Endothelial cell of hepatic sinusoid (primary cell): ENCODE measurements at regions not wholly inside any gene's neighbourhood (a gene's known extent, or its start where the extent isn't known, plus 50 kb on each side); places are given as distances from the start of the nearest gene placed in this dataset.
"Not testable (repeated sequence)": the region's sequence is repeated elsewhere in the genome, so short reads cannot be mapped to it uniquely, and the experiment has no call there.

Source experiments
- in situ Hi-C: cut with HindIII; loops from 2 replicates; pipeline ENCODE4 v1.10.0; 2017; ENCODE audit warnings: low sequenced_read_pairs

DNA sequence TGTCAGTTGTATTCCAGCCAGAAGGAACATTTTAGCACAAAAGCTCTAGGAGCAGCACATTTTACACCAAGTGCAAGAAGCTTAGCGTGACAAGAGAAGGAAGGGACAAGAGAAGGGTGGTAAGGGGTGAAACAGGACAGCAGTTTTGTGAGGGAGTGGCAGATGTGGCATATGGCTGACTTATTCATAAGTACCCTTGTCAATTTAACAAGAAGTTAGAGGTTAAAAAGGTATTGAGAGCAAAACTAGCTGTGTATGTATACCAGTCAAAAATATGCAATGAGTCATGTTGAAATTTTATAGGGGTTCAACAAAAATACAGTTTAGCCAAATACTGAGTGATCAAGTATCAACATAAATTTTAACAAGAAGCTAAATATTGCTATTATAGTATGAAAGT is 561.5 kb upstream of the POT1 start:
- in situ Hi-C loops: no loop called here

DNA sequence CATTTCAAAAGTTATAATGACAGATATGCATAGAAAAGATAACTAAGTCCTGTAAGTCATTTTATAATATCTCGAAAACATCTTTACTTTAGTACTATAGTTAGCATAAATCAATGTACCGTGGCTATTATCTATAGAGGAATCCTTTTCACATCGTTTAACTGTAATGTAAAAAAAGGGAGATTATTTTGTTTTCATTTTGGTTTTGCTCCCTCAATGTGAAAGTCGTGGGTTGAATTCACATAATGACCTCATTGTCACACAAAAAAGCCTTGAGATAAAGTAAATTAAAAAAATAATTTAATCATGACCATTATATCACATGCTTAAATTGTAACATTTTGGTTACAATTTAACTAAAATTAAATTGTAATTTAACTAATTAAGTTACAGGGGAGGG is 560.5 kb upstream of the POT1 start:
- in situ Hi-C loops: no loop called here

DNA sequence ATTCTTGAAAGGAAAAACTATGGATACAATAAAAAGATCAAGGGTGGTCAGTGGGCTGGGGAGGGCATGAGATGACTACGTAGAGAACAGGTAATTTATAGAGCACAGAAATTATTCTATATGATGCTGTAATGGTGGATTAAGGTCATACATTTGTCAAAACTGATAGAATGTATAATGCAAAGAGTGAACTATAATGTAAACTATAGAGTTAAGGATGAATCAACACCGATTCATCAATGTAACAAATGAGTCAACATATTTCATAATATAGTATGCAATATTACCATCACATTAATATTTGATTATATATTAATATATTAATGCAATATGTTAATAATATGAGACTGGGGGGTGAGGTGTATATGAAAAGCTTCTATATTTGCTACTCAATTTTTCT is 555.6 kb upstream of the POT1 start:
- in situ Hi-C loops: no loop called here

DNA sequence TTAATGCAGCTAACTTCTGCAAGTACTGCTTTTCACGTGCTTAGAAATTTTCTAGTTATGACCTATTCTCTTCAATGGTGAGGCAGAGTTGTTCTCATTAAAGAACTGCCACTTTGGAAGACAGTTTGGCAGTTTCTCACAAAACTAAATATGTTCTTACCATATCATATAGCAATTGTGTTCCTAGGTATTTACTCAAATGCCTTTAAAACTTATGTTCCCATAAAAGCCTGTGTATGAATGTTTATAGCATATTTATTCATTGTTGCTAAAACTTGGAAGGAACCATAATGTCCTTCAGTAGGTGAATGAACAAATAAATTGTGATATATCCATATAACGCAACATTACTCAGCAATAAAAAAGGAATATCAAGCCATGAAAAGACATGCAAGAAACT is 555.1 kb upstream of the POT1 start:
- in situ Hi-C loops: no loop called here

DNA sequence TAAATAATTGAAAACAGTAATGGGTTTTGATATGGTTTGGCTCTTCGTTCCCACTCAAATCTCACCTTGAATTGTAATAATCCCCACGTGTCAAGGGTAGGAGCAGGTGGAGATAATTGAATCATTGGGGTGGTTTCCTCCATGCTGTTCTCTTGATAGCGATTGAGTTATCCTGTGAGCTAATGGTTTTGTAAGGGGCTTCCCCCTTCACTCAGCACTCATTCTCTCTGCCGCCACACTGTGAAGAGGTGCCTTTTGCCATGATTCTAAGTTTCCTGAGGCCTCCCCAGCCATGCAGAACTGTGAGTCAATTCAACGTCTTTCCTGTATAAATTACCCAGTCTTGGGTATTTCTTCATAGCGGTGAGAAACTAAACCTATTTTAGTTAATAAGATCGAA is 551.7 kb upstream of the POT1 start:
- in situ Hi-C loops: no loop called here

DNA sequence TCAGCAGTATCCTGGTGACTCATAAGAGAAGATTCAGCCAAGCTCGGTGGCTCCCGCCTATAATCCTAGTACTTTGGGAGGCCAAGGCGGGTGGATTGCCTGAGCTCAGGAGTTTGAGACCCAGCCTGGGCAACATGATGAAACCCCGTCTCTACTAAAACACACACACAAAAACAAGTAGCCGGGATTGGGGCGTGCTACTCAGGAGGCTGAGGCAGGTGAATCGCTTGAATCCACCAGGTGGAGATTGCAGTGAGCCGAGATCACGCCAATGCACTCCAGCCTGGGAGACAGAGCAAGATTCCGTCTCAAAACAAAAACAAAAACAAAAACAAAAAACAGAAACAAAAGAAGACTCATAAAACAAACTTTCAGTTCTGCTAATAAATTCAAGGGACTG is 551.1 kb upstream of the POT1 start:
- in situ Hi-C loops: no loop called here

DNA sequence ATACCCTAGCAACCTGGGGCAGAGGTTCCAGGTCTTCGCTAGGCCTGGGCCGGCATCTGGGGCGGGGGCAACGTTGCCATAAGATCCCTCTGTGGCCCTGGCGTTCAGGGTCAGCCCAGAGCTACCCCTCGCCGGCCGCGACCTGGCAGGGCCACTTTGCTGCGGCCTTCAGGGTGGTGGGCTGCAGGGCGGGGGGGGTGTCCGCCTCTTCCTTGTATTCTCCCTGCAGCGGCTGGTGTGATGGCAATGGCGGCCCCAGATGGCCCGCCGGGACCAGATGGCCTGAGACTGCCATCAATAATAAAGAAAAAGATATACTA is 539.2 kb upstream of the POT1 start:
- in situ Hi-C loops: no loop called here

DNA sequence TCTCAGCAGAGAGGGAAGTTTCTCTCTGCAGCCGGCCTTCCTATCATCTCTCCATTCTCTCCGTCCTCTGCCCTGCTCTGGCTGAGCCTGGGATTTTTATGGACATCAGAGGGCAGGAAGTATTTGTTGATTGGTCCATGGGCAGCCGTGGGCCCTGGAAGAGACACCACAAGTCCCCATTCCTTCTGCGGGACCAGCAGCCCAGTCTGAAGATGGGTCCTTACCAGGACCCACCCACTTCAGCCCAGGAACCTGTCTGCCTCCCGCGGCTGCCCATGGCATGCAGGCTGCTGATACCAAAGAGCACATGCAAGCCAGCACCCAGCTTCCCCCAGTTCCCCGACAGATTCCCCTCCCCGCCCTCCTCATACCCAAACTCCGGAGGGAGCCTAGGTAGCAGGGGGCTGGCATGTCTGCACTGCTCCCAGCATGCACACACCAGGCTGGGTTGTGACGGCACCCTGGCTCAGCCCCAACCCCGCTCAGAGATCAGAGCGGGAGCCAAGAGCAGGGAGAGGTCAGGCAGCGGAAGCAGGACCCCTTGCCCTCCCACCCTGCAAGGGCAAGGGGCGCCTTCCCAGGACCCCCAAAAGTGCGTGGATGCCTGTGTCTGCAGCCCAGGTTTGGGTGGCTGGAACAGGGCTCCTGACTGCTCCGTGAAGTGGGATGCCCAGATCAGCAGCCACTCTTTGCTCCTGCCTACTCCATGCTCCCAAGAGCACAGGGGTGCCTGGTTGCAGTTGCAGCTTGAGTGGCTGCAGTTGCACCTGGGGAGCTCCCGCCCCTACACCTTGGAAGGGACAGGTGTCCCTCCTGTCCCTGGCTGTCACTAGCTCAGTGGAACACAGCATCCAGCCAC is 538.6 kb upstream of the POT1 start:
- in situ Hi-C loops: no loop called here

DNA sequence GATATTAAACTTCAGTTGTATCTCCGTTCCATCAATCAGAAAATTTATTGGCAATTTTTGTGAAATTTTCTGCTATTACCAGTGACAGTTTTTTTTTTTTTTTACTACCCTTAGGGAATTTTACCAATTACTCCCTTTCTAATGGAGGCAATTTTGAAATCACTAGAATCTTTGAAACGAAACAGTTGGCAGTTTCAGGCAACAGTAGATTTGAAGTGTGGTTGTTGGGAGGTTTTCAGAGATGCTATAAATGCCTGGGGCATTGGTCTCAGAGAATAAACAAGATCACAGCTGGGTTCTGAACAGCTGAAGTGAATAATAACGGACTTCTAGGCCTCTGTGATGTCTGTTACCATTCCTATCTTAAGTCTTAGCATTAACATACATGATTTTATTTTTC is 535.9 kb upstream of the POT1 start:
- in situ Hi-C loops: no loop called here

DNA sequence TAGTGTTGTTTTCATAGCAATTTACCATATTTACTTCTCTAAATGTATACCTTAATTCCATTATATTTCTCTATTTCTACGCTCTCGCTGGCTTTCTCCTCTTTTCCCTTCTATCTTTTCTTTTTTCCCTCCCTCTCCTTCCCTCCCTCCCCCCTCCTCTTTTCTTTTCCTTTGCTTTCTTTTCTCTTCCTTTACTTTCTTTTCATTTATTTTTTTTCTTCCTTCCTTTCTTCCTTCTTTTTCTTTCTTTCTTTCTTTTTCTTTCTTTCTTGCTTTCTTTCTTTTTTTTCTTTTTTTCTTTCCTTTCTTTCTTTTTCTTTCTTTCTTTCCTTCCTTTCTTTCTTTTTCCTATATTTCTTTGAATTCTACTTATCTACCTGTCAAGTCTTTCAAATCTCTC is 533.0 kb upstream of the POT1 start:
- in situ Hi-C loops: no loop called here

DNA sequence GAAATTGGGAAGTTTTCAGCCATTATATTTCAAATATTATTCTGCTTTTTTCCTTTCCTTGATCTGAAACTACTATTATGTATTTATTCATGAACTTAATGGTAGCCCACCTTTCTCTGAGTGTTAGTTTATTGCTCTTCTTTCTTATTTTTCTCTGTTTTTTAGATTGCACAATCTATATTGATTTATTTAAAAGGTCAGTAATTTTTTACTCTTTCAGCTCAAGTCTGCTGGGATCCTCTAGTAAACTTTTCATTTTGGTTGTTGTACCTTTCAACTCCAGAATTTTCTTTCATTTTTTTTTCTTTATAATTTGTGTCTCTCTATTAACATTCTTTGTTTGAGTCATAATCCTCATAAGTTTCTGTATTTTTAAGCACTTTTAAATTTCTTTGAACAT is 529.4 kb upstream of the POT1 start:
- in situ Hi-C loops: no loop called here

DNA sequence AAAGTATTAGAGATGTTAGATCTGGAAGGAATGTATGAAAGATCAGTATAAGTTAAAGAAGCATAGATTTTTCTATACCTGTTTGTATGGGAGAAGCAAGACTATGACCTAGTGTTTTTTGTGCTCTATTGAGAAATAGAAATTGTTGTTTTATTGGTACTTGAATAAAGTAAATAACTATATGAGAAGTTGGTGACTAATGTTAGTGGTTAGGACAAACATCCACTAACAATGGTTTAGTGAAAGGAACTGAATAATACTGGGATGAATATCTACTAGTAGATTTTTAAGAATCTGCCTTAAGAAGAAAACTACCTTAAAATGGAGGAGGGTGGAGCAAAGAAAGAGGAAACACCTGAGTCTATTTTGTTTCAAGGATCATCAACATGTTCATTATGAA is 521.1 kb upstream of the POT1 start:
- in situ Hi-C loops: no loop called here

DNA sequence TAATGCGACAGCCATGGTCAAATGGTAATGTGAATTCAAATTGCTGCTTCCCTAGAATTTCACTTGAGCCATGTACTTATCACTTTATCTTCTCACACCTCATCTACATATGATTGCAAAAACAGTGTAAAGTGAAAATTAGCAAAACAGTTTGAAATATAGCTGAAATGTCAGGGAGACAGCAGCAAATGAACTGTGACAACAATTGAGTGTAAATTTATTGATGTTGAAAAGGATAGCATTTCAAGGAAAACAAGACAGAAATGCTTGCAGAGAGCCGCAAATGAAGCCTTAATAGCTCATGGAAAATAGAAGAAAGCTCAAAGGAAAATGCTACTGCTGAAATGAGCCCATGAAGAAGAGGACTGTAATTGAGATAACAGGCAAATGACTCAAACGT is 516.2 kb upstream of the POT1 start:
- in situ Hi-C loops: no loop called here

DNA sequence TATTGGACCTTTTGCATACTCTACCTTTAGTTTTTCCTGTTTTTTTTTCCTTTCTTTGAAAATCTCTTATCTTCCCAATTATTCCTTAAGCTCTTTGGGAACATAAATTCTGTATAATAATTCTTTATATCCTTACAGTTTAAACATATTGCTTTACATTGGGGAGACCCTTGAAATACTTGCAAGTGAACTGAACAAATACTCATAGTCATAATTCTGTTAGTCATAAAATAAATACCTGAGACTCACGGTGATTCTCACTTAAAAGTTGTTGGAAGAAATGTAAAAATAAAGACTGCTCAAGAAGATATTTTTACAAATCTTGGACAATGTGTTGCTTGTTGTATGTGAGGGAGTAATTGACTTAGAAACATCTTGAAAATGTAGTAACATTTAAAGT is 515.2 kb upstream of the POT1 start:
- in situ Hi-C loops: no loop called here

DNA sequence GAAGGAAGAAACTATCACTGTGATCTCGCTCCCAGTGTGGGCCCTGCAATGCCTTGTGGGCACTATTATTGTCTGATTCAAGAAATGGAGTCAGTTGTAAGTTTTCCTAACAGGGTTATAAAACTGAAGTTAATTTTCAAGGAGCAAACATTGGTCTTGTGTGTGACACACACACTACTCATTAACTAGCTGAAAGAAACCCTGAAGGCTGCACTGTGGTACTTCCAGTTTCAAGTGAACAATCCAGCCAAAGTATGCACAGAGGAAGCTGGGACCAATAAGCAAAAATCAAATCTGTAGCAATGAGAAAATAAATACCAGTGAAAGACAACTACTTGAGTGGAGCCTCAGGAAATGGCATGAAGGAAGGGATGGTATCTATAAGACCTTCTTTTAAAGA is 506.6 kb upstream of the POT1 start:
- in situ Hi-C loops: no loop called here

DNA sequence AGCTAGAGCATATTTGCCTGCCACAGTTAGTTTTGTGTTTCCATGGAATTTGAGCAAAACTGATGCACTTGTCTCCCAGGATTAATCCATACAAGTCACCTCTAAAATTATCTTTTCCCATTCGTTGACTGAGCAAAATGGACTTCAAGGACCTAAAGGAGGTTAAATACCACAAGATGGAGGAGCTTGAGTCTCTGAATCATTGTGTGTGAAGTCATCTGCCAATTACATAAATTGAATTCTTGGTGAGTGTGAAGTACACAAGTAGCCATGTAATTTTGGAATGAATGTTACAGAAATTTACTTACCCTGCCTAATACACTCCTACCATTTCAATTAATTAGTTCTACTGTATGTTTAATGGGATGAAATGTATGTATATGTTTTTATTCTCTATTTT is 501.7 kb upstream of the POT1 start:
- in situ Hi-C loops: no loop called here

DNA sequence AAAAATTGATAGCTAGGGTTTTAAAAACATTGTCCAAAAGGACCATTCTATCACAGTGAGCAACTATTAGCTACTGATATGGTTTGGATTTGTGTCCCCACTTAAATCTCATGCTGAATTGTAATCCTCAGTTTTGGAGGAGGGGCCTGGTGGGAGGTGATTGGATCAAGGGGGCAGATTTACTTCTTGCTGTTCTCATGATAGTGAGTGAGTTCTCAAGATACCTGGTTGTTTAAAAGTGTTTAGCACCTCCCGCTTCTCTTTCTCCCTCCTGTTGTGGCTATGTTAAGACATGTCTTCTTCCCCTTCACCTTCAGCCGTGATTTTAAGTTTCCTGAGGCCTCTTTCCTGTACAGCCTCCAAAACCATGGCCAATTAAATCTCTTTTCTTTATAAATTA is 500.4 kb upstream of the POT1 start:
- in situ Hi-C loops: no loop called here

DNA sequence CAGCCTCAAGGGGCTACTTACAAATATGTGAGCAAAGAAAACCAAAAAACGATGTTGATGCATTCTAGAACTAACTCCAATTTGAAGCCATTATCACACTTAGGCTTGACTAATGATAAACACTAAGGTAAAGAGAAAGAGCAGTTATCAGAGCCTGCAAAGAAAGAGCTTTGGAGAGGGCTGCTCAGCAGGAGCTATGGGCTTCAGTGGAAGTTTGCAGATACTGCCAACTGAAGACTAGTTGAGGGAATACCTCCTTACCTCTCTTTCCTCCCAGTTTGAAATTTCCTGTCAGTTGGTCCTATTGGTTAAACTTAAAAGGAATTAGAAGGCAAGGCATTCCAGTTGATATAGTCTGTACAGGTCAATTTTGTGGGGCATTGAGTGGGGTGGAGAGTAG is 498.1 kb upstream of the POT1 start:
- in situ Hi-C loops: no loop called here

DNA sequence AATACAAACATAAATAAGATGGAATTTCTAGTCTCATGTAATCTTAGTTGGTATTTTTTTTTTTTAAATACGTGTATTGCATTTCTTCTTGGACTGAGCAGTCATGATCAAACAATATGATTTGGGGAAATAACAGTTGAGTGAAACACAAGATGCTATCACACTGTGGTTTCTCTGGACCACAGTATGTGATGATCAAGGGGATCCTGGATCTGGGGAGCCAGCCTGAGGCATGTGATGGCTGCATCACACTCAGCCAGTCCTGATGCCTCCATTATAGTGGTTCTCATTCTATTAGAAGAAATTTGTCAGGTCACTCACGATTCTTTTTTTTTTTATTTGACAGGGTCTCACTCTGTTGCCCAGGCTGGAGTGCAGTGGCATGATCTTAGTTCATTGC is 495.9 kb upstream of the POT1 start:
- in situ Hi-C loops: no loop called here

DNA sequence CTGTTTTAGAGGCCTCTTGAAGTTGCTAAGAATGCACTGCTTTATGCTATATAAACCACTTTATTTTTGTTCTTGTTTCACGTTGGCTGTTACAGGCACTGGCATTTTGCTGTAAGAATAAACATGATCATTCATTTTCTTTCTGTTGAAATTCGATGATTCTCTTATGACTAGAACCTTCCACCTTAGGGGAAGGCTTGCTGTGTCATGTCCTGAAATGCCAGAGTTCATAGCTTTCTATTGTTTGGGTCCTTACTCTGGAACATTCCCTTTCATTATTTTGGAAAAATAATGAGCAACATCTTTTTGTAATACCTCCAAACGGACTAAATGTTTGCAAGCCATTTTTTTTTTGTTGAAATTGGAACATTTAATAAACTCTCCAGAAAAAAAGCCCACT is 495.1 kb upstream of the POT1 start:
- in situ Hi-C loops: no loop called here

DNA sequence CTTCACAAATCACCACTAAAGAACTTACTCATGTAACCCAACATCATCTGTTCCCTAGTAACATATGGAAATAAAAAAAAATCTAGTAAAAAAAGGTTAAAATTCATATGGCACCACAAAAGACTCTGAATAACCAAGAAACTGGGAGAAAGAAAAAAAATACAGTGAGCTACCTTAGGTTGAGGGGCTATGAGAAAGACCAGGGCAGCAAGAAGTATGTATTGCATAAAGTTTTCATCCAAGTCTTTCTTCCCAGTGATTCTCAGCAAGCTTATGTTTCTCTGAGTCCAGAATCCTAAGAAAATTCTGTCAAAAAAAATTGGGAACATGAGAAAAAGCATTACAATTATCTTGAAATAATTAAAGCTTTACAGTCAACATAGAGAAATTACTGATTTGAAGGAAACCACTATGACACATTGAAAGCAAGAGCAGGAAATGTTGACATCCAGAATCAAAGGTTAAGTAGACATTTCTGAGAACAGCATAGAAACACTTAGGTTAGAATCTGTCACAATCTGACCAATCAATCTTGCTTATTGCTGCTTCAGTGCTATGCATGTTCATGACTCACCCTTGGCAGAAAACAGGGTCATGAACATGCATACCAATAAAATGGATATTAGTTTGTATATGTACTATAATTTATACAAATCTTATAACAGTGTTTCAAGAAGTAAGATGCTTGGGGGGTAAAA is 494.0 kb upstream of the POT1 start:
- in situ Hi-C loops: no loop called here

DNA sequence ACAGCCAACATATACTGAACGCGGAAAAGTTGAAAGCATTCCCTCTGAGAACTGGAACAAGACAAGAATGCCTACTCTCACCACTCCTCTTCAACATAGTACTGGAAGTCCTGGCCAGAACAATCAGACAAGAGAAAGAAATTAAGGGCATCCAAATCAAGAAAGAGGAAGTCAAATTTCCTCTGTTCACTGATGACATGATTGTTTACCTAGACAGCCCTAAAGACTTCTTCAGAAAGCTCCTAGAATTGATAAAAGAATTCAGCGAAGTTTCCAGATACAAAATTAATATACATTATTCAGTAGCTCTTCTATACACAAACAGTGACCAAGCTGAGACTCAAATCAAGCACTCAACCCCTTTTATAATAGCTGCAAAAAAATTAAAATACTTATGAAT is 491.8 kb upstream of the POT1 start:
- in situ Hi-C loops: not testable (repeated sequence)
